H1 (cell line): ENCODE measurements at regions not wholly inside any gene's neighbourhood (a gene's known extent, or its start where the extent isn't known, plus 50 kb on each side); places are given as distances from the start of the nearest gene placed in this dataset.
A peak's percentile ranks its signal among the peaks of the same experiment; 100 is the strongest.

Experiments used
- SP1 ChIP-seq: IDR thresholded peaks from 2 replicates; pipeline ENCODE4 v1.6.1; 2011; ENCODE audit warnings: low read depth, low read length
- TEAD4 ChIP-seq: IDR thresholded peaks from 2 replicates; pipeline ENCODE4 v1.6.1; 2012; ENCODE audit warnings: low read depth, low read length, inconsistent platforms, mixed read lengths
- TF ChIP-seq, protein P1 (sequence below): fragments of 300-600 bp; sonication (generic); IDR thresholded peaks from 2 replicates; pipeline ENCODE4 v1.7.1; 2012; ENCODE audit warnings: low read length, moderate library complexity, mild to moderate bottlenecking, inconsistent platforms; ENCODE audit not compliant: insufficient replicate concordance

DNA sequence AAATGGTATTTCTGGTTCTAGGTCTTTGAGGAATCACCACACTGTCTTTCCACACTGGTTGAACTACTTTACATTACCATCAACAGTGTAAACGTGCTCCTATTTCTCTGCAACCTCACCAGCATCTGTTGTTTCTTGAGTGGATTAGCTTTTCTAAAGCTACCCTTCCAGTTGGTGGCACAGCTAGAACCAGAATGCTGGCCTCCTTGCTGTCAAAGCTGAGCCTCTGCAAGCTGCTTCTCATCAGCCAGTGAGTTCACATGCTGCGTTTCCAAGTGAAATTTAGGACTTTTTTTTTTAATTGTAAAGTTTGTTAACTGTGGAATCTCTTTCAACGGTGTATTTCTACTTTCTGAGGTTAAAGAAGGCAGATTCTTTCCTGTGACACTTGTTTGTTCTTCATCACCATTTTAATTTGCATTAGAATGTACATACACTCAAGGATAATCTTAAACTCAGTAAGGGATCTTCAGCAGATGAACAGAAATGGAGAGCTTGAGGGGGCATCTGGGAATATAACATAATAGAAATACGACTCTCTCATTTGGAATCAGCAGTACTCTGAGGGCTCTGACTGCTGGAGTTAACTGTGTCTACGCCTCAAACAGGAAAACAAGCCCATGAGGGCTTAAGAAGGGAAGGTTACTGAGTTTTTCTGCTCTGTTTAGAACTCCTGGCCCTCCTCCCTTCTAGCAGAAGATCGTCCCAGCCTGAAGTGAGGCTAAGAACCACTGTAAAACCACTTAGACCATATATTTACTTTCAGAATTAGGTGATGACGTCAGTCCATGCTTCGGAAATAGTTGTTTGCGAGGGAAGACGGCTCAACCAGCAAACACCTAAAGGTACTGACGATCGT lies 148.4 kb upstream of the FAM20A start (continued):
- TF ChIP-seq, protein P1, sequence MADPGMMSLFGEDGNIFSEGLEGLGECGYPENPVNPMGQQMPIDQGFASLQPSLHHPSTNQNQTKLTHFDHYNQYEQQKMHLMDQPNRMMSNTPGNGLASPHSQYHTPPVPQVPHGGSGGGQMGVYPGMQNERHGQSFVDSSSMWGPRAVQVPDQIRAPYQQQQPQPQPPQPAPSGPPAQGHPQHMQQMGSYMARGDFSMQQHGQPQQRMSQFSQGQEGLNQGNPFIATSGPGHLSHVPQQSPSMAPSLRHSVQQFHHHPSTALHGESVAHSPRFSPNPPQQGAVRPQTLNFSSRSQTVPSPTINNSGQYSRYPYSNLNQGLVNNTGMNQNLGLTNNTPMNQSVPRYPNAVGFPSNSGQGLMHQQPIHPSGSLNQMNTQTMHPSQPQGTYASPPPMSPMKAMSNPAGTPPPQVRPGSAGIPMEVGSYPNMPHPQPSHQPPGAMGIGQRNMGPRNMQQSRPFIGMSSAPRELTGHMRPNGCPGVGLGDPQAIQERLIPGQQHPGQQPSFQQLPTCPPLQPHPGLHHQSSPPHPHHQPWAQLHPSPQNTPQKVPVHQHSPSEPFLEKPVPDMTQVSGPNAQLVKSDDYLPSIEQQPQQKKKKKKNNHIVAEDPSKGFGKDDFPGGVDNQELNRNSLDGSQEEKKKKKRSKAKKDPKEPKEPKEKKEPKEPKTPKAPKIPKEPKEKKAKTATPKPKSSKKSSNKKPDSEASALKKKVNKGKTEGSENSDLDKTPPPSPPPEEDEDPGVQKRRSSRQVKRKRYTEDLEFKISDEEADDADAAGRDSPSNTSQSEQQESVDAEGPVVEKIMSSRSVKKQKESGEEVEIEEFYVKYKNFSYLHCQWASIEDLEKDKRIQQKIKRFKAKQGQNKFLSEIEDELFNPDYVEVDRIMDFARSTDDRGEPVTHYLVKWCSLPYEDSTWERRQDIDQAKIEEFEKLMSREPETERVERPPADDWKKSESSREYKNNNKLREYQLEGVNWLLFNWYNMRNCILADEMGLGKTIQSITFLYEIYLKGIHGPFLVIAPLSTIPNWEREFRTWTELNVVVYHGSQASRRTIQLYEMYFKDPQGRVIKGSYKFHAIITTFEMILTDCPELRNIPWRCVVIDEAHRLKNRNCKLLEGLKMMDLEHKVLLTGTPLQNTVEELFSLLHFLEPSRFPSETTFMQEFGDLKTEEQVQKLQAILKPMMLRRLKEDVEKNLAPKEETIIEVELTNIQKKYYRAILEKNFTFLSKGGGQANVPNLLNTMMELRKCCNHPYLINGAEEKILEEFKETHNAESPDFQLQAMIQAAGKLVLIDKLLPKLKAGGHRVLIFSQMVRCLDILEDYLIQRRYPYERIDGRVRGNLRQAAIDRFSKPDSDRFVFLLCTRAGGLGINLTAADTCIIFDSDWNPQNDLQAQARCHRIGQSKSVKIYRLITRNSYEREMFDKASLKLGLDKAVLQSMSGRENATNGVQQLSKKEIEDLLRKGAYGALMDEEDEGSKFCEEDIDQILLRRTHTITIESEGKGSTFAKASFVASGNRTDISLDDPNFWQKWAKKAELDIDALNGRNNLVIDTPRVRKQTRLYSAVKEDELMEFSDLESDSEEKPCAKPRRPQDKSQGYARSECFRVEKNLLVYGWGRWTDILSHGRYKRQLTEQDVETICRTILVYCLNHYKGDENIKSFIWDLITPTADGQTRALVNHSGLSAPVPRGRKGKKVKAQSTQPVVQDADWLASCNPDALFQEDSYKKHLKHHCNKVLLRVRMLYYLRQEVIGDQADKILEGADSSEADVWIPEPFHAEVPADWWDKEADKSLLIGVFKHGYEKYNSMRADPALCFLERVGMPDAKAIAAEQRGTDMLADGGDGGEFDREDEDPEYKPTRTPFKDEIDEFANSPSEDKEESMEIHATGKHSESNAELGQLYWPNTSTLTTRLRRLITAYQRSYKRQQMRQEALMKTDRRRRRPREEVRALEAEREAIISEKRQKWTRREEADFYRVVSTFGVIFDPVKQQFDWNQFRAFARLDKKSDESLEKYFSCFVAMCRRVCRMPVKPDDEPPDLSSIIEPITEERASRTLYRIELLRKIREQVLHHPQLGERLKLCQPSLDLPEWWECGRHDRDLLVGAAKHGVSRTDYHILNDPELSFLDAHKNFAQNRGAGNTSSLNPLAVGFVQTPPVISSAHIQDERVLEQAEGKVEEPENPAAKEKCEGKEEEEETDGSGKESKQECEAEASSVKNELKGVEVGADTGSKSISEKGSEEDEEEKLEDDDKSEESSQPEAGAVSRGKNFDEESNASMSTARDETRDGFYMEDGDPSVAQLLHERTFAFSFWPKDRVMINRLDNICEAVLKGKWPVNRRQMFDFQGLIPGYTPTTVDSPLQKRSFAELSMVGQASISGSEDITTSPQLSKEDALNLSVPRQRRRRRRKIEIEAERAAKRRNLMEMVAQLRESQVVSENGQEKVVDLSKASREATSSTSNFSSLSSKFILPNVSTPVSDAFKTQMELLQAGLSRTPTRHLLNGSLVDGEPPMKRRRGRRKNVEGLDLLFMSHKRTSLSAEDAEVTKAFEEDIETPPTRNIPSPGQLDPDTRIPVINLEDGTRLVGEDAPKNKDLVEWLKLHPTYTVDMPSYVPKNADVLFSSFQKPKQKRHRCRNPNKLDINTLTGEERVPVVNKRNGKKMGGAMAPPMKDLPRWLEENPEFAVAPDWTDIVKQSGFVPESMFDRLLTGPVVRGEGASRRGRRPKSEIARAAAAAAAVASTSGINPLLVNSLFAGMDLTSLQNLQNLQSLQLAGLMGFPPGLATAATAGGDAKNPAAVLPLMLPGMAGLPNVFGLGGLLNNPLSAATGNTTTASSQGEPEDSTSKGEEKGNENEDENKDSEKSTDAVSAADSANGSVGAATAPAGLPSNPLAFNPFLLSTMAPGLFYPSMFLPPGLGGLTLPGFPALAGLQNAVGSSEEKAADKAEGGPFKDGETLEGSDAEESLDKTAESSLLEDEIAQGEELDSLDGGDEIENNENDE: no peak
- TF ChIP-seq TEAD4 (no peak), SP1 (0 out of 2 replicates have a peak, but pooled peaks have one; percentile 9)
- TF ChIP-seq, all 59 proteins: peak for 3
